Activated CD8-positive, alpha-beta T cell treated with anti-CD3 and anti-CD28 coated beads, Interleukin-2, amount 10 ng/mL, durations not matched to agents 7 days and 5 days (primary cell): ENCODE measurements at regions not wholly inside any gene's neighbourhood (a gene's known extent, or its start where the extent isn't known, plus 50 kb on each side); places are given as distances from the start of the nearest gene placed in this dataset.

Experiments used
- ATAC-seq: fragments of 150-1000 bp; cut with Tn5 transposase; one replicate; pipeline ENCODE4 v1.10.0; 2021; ENCODE audit warnings: moderate library complexity
- CTCF ChIA-PET: fragments of 350-600 bp; sonication (Branson Sonifier 250); formaldehyde crosslinking; loops from one replicate; lab custom pipeline; 2021; ENCODE audit warnings: antibody characterized with exemption; lab: Charles Lee
- POLR2A ChIA-PET: fragments of 350-600 bp; sonication (Branson Sonifier 250); formaldehyde crosslinking; loops from one replicate; lab custom pipeline; 2021; ENCODE audit warnings: antibody characterized with exemption; lab: Charles Lee
- DNase-seq: peaks from one replicate; pipeline ENCODE4 v3.0.0-alpha.2; 2020
- H3K27ac Mint-ChIP-seq: one replicate; pipeline ENCODE4 v1.8.0; 2021; ENCODE audit warnings: mild to moderate bottlenecking, mixed read lengths
- H3K27me3 Mint-ChIP-seq: one replicate; pipeline ENCODE4 v1.8.0; 2021; ENCODE audit warnings: low read depth, mixed read lengths
- H3K36me3 Mint-ChIP-seq: one replicate; pipeline ENCODE4 v1.8.0; 2021; ENCODE audit warnings: low read depth, mixed read lengths
- H3K4me1 Mint-ChIP-seq: one replicate; pipeline ENCODE4 v1.8.0; 2021; ENCODE audit warnings: low read depth, mixed read lengths
- H3K4me3 Mint-ChIP-seq: one replicate; pipeline ENCODE4 v1.8.0; 2021; ENCODE audit warnings: mild to moderate bottlenecking, mixed read lengths
- H3K9me3 Mint-ChIP-seq: one replicate; pipeline ENCODE4 v1.8.0; 2022; ENCODE audit warnings: mixed read lengths; ENCODE audit not compliant: insufficient read depth

DNA sequence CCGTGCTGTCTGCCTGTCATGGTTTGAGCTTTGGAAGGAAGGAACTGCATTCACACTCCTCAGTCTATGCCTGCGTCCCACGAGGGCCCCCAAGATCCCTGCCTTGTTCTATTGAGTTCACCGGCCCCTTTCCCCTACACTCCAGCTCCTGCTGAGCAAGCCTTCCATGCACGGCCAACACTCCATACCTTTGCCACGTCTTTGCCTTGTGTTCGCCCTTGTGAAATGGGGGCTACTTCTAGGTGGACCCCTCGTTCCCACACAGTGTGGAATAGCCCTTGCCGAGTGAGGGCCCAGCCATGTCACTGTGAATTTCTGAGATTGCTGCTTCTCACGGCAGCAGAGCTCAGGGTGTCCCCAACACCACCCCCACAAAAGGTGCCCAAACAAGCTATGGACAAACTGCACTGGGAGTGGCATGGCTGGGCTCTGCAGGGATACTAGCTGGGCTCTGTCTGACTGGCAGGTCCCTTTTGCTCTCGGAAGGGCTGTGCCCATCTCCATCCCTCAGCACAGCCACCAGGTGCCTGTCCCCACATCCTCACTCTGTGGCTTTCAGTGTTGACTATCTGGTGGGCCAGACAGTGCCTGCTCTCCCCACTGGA is 67.9 kb upstream of the ADAMTS2 start:
- ChIA-PET POLR2A (no interaction called here), CTCF (no interaction called here)
- no peaks in the 10 kb centered on the region for H3K9me3 Mint-ChIP-seq
- DNase-seq (no peak), ATAC-seq (no peak)
- H3K4me1 Mint-ChIP-seq: no peaks in the 10 kb centered on the region
- no peak overlapping the region for H3K27ac Mint-ChIP-seq
- no peaks in the 10 kb centered on the region for H3K36me3 Mint-ChIP-seq
- H3K27me3 Mint-ChIP-seq: no peaks in the 10 kb centered on the region
- H3K4me3 Mint-ChIP-seq: no peak overlapping the region

DNA sequence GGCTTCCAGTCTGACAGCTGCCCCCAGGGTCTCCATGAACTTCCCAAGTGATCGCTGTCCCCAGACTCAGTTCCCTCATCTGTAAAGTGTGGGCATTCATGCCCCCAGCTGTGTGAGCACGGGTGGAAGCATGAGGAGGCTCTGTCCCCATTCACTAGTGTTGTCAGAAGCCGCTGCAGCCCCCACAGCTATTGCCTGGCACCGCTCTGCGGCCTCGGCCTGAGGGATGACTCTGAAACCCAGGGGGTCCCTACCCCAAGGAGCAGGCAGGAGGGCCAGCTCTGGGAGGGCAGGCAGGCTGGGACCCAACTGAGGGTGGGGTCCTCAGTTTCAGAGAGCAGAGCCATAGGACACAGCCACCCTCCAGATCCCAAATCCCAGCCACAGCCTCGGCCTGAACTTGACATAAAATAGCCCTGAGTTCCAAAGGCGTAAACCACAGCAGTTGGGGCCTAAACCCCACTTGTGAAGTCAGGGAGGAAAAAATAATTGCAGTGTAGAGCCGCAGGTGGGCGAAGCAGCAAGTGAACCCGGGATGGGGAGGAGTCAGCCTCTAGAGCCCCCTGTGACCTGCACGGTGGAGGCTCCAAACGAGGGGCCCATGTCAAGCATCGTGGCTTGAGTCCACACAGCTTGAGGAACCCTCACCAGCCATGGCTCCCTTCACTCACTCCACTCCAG is 66.0 kb upstream of the ADAMTS2 start:
- H3K36me3 Mint-ChIP-seq: no peaks in the 10 kb centered on the region
- H3K27ac Mint-ChIP-seq: no peak overlapping the region
- no peaks in the 10 kb centered on the region for H3K9me3 Mint-ChIP-seq
- no peaks in the 10 kb centered on the region for H3K27me3 Mint-ChIP-seq
- peak; percentile 17 for DNase-seq
- no peaks in the 10 kb centered on the region for H3K4me1 Mint-ChIP-seq
- H3K4me3 Mint-ChIP-seq: no peak overlapping the region
- ATAC-seq: no peak
- ChIA-PET POLR2A (no interaction called here), CTCF (no interaction called here)

GRCh38 chr5:179410291-179411160 is 65.3 kb upstream of the ADAMTS2 start:
- peak; percentile 12 for DNase-seq
- ATAC-seq: no peak
- Mint-ChIP-seq H3K4me3 (no peak overlapping the region), H3K27ac (no peak overlapping the region), H3K4me1 (no peaks in the 10 kb centered on the region), H3K36me3 (no peaks in the 10 kb centered on the region), H3K9me3 (no peaks in the 10 kb centered on the region), H3K27me3 (no peaks in the 10 kb centered on the region)
- CTCF ChIA-PET: no interaction called here
- POLR2A ChIA-PET: no interaction called here

GRCh38 chr5:179409806-179410205 is 64.5 kb upstream of the ADAMTS2 start:
- ATAC-seq (no peak), DNase-seq (peak; percentile 9)
- H3K27ac Mint-ChIP-seq: no peak overlapping the region
- no peaks in the 10 kb centered on the region for H3K4me1 Mint-ChIP-seq
- H3K9me3 Mint-ChIP-seq: no peaks in the 10 kb centered on the region
- no peaks in the 10 kb centered on the region for H3K36me3 Mint-ChIP-seq
- ChIA-PET CTCF (no interaction called here), POLR2A (no interaction called here)
- no peak overlapping the region for H3K4me3 Mint-ChIP-seq
- no peaks in the 10 kb centered on the region for H3K27me3 Mint-ChIP-seq

- H3K4me1 Mint-ChIP-seq: no peaks in the 10 kb centered on the region
- H3K9me3 Mint-ChIP-seq: no peaks in the 10 kb centered on the region
- ChIA-PET CTCF (no interaction called here), POLR2A (no interaction called here)
- ATAC-seq (no peak), DNase-seq (no peak)
- H3K27me3 Mint-ChIP-seq: no peaks in the 10 kb centered on the region
- H3K36me3 Mint-ChIP-seq: no peaks in the 10 kb centered on the region
- H3K4me3 Mint-ChIP-seq: no peak overlapping the region
- H3K27ac Mint-ChIP-seq: no peak overlapping the region
Observed at GRCh38 chr5:179408611-179409010, 63.4 kb upstream of the ADAMTS2 start.

DNA sequence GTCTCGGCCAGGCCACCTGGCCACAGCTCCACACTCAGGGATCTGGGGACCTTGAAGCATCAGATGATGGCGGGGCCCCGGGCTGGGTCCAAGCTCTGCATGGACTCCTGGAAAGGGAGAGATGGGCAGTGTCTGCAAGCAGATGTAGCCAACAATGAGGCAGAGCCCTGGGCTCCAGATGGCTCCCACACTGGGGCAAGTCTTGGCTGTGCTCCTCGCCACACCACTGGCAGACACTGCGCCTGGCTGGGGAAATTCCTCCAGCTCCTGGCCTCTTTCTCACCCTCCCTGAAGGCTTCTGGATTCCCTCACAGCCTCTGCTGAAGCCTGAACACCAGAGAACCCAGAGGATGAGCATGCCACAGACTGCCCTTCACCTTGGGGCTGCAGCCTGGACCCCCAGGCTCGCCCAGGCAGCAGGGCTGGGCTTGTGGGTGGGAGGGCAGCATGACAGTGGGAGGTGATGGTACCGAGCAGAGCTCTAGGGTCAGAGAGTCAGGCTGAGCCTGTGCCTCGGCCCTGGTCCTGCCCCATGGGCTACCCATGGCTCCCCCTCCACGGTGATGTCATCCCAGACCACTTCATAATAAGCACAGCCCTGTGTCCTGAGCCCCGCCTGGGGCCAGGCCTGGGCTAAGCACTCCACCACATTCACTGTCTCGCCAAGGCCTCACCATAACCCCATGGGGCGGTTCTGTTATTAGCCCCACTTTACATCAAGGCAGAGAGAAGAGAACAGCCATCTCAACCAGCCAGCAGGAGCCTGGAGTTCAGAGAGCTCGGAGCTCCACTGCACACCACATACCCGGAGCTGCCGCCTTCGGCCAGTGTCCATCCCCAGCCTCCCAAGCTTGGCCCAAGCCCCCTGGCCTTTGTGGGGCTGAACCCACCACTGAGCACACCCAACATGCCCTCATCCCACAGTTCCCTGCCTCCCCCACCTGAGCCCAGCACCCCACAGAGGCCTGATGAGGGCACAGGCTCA is 62.2 kb upstream of the ADAMTS2 start:
- POLR2A ChIA-PET: no interaction called here
- H3K4me3 Mint-ChIP-seq: no peak overlapping the region
- DNase-seq: no peak
- no peaks in the 10 kb centered on the region for H3K27me3 Mint-ChIP-seq
- no peaks in the 10 kb centered on the region for H3K36me3 Mint-ChIP-seq
- no peak overlapping the region for H3K27ac Mint-ChIP-seq
- no peaks in the 10 kb centered on the region for H3K9me3 Mint-ChIP-seq
- H3K4me1 Mint-ChIP-seq: no peaks in the 10 kb centered on the region
- no peak for ATAC-seq
- CTCF ChIA-PET: no interaction called here

DNA sequence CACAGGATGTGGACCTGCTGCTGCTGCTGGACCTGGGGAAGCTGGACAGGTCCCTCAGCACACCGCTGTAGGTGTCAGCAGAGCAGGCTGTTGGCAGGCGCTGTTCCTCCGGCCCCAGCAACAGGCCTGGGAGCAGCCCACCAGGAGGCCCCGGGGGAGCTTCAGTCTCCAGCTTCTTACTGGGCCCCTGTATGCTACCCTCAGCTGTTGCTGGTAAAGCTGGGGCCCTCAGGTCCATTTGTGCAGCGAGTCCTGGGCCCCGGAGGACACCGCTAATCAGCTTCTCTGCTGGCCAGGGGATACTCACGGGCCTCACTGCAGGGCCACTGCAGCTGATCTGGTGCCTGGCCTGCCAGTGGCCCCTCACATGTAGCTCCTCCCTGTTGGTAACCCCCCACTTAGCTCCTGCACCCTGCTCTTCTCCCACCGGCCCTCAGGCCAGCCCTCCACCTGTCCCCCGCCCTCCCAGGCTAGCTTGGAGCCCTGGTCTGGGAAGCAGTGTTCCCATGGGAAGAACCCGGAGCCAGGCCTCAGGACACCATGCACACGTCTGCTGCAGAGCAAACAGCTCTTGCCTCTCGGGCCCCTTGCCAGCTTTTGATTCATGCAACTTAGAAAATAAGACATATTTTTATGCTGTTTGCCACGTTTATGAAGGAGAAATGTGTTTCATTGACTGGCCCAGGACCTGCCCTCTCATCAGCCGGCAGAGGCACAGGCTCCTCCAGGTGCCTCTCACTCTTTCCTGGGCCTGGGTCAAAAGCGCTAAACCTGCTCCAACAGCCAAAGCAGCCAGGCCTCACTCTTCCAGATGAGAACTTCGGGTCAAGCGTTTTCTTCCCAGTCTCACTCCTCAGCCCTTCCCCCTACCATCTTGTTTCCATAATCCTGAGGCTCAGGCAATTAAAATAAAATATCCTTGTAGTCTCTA is 61.0 kb upstream of the ADAMTS2 start:
- ChIA-PET POLR2A (no interaction called here), CTCF (no interaction called here)
- ATAC-seq (no peak), DNase-seq (no peak)
- H3K4me3 Mint-ChIP-seq: no peak overlapping the region
- H3K27ac Mint-ChIP-seq: no peak overlapping the region
- H3K9me3 Mint-ChIP-seq: peaks cover under 1% of the 10 kb centered on the region
- H3K27me3 Mint-ChIP-seq: no peaks in the 10 kb centered on the region
- no peaks in the 10 kb centered on the region for H3K4me1 Mint-ChIP-seq
- no peaks in the 10 kb centered on the region for H3K36me3 Mint-ChIP-seq

DNA sequence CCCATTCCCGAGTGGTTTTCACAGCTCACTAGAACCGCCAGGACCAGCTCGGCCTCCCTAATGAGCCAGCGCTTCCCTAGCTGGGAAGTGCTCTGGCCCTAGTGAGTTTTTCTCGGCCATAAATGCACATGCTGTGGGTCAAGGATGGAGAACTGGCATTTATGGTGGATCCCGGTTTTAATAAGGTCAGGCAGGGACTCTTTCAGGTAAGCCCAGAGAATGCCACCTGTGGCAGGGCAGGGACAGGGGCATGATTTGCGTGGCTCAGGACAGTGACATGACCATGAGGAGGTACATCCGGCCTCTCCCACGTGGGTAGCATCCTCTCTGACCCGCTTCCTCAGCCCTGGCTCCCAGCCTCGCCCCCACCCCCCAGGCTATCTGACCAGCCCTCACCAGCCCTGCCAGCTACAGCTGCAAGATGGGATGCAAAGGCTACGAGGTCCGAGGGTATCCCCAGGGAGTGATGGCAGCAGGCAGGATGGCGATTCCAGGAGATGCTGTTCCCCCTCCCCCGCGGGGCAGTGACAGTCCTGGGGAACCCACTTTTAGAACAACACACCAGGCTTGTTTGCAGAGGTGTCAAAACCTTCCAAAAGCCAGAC is 60.3 kb upstream of the ADAMTS2 start:
- POLR2A ChIA-PET: no interaction called here
- H3K9me3 Mint-ChIP-seq: peaks cover 8% of the 10 kb centered on the region
- ATAC-seq: no peak
- no peaks in the 10 kb centered on the region for H3K27me3 Mint-ChIP-seq
- CTCF ChIA-PET: no interaction called here
- no peaks in the 10 kb centered on the region for H3K4me1 Mint-ChIP-seq
- DNase-seq: no peak
- H3K4me3 Mint-ChIP-seq: no peak overlapping the region
- H3K27ac Mint-ChIP-seq: no peak overlapping the region
- H3K36me3 Mint-ChIP-seq: peaks cover 2% of the 10 kb centered on the region

GRCh38 chr5:179405054-179405416 is 59.8 kb upstream of the ADAMTS2 start:
- Mint-ChIP-seq H3K27ac (no peak overlapping the region), H3K4me3 (no peak overlapping the region), H3K27me3 (no peaks in the 10 kb centered on the region), H3K9me3 (peaks cover 12% of the 10 kb centered on the region), H3K4me1 (no peaks in the 10 kb centered on the region), H3K36me3 (peaks cover 2% of the 10 kb centered on the region)
- DNase-seq (no peak), ATAC-seq (no peak)
- CTCF ChIA-PET: no interaction called here
- POLR2A ChIA-PET: no interaction called here

DNA sequence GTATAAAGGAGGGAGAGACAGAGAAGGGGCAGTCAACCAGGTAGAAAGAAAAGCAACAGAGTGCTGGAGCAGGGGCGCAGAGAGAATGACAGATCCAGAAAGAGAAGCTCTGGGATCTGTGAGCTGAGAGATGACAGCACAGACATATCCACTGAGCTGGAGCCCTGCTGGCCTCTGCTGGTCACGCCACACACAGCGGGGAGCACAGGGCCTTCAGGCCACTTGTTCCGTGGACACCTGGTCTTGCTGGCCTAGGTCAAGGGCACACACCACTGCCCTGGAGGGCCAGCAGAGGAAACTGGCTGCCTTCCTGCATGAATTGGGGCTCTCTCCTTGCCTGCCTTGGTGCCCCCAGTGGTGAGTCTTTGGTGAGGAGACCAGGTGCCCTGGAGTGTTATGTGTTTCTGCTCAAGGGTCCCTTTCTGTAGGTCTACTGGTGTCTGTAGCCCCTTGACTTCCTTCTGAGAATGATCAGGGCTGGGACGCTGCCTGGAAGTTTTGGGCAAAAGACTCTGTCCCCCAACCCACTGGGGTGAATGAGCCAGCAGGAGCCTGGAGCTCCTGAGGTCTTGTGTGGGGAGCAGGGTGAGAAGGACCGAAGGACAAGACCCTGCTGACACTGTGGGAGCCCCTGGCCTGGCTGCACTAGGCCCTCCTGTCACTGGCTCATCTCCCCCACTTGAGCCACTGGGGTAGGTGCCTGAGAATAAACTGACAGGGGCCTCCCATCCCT is 59.2 kb upstream of the ADAMTS2 start:
- H3K4me3 Mint-ChIP-seq: no peak overlapping the region
- CTCF ChIA-PET: no interaction called here
- no peaks in the 10 kb centered on the region for H3K27me3 Mint-ChIP-seq
- H3K27ac Mint-ChIP-seq: no peak overlapping the region
- H3K4me1 Mint-ChIP-seq: no peaks in the 10 kb centered on the region
- peaks cover 2% of the 10 kb centered on the region for H3K36me3 Mint-ChIP-seq
- no peak for ATAC-seq
- POLR2A ChIA-PET: no interaction called here
- DNase-seq: no peak
- H3K9me3 Mint-ChIP-seq: peaks cover 16% of the 10 kb centered on the region
